GM18909 (cell line): ENCODE measurements at regions not wholly inside any gene's neighbourhood (a gene's known extent, or its start where the extent isn't known, plus 50 kb on each side); places are given as distances from the start of the nearest gene placed in this dataset.
"Not testable (repeated sequence)": the region's sequence is repeated elsewhere in the genome, so short reads cannot be mapped to it uniquely, and the experiment has no call there.

Experiments
- ATAC-seq: cut with Tn5 transposase; IDR thresholded peaks from one replicate; pipeline ENCODE4 v1.9.1; 2021; ENCODE audit warnings: mild to moderate bottlenecking; ENCODE audit not compliant: unreplicated experiment, poor library complexity

DNA sequence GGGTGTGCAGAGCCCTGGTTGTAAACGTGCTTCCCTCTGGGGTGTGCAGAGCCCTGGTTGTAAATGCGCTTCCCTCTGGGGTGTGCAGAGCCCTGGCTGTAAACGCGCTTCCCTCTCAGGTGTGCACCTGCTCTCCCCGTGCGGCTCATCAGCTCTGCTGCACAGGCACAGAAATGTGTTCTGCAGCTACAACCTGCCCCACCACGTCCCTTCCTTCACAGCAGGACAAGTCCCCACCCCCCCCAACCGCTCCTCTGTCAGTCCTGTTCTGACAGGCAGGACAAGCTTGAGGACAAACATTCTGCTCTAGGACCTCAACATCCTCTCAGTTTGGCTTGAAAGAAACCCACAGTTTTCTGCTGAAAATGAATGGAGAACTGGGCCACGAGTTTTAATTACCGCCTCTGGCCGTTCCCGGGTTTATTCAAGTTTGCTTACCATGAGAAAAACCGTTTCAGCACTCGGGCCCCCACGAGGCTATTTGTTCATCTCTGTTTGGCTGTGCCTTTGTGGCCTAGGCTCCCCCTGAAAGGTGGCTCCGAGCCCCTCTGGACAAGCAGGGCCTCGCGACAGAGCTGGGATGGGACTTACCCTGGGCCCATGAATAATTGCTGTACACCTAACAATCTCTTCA is 81.0 kb upstream of the ASB18 start:
- ATAC-seq, result no peak

DNA sequence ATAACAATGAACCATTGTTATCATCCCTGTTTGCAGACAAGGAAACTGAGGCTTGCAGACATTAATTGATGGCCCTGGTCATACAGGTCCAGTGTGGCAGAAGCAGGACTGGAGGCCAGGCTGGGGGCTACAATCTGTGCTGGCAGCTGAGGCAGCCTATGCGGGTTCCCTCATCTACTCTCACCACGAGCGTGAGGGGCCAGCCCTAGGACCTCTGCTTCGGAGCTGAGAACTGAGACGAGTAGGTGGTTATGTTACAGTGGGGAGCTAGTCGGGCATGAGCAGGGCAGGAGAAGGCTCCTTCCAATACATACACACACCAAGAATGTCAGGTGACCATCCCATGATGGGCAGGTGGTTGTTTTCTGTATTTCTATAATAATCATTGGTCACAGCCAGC is 82.2 kb upstream of the ASB18 start:
- ATAC-seq, result no peak

DNA sequence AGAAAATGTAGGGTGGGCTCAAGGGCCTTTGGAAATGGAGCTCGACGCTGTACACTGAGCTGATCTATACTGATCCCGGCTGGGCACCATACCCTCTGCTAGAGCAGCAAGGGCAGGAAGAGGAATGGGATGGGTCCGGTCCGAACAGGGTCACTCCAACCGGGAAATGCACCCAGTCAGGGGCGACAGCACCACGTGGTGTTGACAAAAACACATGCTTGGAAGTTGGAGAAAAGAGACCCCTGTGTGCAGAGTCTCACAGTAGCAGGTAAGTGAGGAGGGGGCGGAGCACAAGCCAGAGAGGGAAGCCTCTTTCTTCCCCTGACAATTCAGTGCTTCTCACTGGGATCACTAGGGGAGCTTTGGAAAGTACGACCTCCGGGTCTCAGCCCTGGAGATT is 84.1 kb upstream of the ASB18 start:
- ATAC-seq, result no peak

DNA sequence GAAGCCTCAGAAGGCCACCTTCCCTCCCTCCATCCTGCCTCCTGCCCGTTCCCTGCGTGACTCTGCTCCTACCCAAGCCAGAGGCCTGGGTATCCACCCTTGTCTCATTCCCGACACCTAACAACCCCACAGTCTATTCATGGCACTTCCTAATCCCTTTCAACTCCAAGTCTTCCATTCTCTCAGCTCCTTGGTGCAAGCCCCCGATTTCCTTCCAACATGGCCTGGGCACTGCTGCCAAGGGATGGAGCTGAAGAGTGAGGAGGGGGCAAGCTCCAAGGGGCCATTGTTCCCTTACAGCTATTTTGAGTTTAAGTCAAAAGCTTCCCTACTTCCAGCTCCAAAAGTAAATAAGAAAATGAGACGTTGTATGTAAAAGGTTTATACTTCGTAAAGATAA is 84.8 kb upstream of the ASB18 start:
- no peak for ATAC-seq

DNA sequence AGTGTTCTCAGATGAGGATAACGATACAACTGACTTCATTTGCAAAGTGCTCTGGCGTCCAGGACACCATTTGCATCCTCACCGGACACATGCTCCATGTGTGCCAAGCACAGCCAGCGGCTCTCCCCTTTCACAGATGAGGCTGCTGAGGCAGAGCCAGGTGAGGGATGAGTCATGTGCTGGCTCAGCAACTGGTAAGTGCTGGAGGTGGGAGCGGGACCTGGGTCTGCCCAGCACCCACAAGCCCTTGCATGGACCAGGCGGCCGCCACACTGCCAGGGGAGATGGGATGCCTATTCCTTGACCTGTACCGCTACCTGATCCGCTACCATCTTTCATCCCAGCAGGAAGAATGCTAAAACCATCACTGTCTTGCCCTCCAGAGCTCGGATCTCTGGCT is 86.2 kb upstream of the ASB18 start:
- no peak for ATAC-seq

DNA sequence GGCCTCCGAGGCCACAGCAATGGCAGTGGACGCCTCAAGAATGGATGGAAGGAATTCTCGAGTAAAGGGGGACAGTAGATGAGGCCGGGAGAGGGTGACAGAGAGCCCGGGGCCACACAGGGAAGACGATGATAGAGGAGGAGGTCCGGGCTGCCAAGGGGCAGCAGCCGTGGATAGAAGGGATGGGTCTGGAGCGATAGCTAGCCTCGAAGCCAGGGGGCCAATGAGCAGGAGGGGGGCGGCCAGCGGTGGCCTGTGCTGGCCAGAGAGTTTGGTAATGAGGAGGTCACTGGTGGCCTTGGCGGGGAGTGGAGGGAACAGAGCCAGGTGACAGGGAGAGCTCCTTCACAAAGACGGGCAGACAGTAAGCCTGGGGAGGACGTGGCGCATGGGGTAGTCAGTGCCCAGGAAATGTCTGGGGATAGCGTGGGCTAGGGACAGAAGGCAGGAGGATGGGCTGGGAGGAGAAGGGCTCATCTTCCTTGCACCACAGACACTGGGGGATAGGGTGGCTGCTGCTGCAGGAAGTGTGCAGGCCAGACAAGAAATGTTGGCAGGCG is 87.8 kb upstream of the ASB18 start:
- ATAC-seq, result no peak

DNA sequence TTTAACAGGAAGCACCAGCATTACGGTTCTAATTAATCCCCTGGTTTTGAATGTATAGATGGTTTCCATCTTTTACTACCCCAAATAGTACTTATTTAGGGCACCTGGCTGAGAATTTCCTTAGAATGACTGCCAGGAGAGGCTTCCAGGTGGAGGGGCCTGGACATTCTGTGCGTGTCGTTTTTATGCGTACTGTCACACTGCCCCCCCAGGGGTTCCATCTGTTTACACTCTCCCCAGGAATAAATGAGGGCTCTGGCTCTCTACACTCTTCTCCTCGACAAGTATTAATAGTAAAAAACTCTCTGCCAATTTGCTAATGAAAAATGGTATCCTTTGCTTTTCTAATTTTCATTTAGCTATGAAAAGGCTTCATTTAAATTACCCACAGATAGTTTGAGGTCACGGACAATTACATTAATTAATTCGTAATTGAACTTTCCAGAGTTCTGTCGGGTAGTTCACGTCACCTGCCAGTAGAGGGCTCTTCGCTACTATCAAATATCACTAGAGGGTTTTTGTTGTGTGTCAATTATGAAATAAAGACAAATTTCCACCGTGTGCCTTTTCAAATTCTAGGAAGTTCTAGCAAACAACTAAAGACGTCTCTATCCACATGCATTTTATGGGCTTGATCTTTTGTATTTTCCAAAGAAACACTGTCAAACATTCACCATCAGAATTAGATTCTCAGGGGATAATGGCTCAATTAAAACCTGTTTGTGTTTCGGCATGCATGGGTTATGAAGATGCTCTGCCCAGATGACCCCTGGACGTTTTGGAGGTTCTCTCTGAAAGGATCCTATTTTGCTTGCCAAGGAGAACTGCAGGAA is 88.8 kb upstream of the ASB18 start:
- ATAC-seq, result no peak

DNA sequence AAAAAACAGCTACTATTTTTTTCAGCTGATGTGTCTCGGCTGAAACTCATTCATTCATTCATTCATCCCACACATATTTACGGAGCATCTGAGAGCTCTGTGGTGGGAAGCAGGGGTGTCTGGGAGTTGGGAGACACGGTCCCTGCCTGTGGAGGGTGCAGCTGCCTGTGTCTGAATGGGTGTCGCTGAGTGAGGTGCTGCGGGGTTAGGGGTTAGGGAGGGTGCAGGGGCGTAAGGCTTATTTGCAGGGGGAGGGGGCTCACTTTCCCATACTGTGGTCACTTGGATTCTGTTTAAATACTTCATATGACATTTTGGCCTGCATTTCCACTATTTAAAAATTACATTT is 89.4 kb upstream of the ASB18 start:
- no peak for ATAC-seq

DNA sequence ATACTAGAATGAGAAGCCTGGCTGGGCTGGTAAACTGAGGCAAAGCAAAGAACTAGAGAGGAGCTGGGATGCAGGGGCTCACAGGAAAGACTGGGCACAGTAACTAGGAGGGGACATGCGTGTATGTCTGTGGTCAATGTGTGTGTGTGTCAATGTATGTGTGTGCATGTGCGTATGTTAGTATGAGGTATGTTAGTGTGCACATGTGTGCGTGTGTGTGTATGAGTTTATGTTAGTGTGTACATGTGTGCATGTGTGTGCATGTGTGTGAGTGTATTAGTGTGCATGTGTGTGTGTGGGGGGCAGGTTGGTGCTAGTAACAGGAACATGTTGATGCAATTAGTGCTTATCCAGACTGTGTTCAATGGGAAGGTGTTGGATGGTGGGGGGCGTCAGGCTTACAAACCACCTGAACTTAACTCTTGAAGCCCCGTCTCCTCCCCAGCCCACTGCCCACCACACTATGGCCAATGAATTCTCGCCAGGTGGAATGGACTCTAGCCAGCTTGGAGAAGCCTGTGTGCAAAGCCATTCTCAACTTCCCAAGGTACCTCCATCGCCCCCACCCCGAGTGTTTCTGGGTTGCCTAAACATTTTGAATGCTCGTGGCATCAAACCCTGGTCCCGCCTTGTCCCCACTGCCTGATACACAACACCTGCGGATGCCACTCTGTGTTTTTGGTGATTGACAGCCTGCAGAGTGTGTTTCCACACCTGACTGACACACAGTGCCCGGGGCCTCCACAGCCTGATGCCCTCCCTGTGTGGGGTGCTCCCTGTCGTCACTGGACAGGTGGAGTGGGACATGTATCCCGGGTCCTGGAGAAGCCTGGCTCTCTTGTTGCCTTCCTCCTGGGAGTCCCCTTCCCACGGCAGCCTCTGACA is 90.1 kb upstream of the ASB18 start:
- no peak for ATAC-seq

DNA sequence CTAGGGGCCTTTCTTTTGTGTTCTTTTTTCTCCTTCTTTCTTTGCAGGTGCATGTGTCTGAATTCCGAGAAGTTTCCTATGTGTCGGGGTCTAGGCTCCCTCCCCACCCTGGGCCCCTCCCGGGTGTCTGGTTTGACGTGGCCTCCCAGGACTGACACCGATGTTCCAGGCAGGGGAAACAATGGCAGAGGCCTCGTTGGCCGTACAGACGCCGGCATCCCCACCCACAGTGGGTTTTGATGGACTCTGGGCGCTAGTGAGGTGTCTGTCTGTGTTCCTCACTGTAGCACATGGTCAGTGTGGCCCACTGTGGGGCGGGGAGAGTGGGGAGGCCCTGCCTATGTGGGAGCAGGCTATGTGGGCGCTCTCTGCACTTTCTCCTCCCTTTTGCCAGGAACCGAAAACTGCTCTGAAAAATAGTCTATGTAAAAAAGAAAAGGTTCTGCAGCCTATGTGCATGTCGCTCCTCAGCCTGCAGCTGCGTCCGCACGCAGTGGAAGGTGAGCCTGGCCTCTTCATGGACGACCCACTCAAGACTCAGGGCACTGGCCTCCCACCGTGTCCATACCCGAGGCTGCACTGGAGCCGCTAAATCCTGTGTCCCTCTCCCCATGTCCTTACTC is 90.9 kb upstream of the ASB18 start:
- no peak for ATAC-seq

DNA sequence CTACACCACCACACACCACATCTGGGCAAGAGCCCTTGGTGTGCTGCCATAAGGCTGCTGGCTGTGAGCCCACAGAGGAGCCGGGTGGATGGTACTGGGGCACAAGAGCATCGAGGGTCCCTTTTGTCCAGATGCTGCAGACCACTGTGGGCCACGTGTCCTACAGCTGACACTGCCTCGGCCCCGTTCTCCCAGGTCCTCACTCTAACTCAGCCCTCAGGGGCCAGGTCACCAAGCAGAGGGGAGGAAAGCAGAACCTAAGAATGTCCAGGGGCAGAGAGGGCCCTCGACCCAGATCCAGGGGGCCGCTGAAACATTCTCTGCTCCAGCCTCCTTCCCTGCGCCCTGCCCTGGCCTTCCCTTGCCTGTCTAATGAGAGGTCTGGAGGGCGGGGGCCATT is 91.7 kb upstream of the ASB18 start:
- ATAC-seq, result no peak

DNA sequence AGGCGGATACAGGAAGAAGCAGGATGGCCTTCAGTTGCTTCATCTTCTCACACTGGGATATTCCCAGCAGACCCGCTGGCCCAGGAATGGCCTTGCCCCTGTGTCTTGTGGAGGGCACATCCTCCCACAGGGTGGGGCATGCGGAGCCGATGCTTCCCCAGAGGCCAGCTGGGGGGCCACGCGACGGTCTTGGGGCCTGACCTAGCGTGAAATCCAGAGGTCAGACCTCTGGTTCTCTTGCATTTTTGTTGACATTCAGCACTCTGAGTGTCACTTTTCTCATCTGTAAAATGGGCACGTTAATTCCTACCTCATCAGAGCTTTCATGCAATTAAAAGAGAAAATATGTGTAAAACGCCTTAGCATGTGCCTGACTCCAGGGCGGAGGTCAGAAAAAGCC is 92.1 kb upstream of the ASB18 start:
- not testable (repeated sequence) for ATAC-seq

DNA sequence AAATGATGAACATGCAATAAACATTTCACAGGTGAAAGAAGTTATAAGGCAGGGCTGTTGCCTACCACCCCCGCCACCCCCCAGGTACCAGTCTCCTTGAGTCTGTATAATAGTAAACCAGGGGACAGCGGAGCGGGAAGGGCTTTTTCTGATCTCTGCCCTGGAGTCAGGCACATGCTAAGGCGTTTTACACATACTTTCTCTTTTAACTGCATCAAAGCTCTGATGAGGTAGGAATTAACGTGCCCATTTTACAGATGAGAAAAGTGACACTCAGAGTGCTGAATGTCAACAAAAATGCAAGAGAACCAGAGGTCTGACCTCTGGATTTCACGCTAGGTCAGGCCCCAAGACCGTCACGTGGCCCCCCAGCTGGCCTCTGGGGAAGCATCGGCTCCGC is 94.3 kb upstream of the ASB18 start:
- ATAC-seq, result not testable (repeated sequence)

DNA sequence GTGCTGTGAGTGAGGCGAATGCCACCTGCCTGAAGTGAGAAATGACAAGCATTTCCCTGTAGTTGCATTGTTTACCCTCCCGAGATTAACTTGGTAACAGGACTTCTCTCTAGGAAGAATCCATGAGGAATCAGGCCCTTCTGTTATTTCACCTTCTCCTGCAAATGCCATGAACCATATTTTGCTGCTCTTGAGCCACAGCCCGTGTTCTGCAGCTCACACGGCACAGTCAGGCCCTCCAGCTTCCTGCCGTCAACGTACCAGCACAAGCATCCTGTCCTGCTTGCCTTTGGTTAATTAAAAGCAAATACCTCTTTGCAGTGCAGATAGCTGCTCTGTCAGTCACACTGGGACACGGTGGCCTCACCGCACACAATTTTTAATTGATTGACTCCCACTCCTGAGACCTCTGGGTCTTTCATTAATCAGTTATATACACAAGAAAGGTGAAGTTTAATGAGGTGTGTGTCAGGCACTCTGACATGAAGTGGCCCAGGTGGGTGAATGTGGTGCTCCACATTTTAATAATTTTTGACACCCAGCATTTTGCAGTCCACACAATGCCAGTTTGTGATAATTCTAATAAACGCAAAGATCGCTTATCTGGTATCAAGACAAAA is 95.3 kb upstream of the ASB18 start:
- no peak for ATAC-seq

DNA sequence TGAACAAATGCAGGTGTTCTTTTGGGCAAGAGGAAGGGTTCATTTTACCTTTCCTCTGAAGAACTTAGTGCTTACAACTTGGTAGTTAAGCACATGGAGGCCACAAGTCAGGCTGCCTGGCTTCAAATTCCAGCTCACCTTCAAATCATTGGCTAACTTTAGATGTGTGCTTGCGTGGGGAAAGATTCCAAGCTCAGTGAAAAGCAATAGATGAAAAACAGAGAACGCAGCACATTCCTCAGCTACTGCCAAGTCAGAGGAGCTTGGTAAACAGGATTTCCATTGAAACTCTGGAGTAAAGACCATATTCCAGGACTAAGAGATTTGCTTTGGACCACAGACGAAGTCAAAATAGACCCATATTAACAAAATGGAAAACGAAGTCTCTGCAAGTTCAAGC is 96.3 kb upstream of the ASB18 start:
- ATAC-seq, result no peak

DNA sequence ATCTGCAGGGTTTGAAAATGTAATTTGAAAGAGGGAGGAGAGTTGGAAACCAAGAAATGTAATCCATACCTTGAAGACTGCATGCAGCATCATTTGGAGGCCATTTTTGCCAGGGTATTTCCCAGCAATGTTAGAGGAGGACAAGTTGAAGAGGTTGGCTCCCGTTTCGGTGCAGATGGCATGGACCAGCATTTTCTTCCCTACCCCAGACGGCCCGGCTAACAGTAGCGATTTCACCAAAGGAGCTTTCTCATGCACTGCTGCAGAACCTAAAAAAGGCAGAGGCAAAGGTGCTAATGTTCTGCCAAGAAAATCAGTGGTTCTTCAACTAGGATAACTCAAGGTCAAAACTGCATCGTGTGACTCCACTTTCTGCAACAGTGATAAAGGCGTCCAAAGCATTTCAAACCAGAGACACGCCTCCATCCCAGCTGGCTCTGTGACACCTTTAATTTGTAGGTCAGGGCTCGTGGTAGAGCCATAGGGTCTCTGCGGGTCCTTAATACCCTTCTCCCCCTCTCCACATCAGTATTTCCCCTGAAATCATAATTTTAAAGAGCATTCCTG is 99.6 kb upstream of the ASB18 start:
- ATAC-seq, result no peak

DNA sequence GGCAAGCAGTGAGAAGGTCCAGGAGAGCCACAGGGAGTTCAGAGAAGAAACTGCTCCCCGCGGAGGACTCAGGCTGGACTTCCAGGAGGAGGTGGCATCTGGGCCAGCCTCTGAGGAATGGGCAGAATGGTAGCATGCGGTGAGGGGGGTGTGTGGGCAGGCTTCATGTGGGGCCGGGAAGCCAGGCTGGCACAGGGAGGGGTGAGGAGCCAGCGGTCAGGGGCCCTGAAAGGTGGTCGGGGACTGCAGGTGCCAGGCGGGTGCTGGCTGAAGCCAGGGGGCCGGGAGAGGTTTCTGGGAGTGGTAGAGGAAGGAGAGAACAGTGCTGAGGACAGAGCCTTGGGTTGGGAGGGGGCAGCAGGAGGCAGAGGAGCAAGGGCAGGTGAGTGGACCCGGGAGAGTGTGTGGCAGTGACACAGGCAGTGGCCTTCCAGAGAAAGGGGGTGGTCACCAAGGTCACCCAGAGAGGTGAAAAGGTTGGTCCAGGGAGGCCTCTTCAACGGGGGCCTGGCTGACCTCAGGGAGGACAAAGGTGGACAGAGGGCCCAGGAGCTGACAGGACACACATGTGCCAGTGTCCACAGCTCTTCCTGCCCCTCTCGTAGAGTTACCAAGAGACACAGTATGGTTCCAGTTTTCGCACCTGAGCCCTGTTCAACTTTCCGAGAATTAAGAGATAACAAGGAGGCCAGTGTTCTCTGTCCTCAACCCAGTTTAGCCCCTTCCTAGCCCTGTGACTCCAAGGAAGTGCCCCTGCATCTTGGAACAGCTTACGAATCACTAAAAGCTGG is 101.2 kb upstream of the ASB18 start:
- no peak for ATAC-seq

DNA sequence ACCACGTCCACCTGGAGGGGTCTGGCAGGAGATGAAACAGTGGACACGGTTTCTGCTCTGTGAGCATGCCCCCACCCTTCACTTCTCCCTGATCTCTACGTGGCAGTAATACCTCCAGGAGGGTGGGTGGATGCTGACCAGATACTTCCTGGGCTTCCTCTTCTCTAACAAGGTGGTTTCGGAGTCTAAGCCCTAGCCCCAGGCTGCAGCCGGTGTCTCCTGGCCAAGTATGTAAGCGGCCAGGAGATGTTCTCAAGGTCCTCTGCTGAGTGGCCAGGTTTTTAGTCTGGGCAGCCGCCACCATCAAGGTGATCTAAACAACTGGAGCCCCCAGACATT is 101.8 kb upstream of the ASB18 start:
- ATAC-seq, result no peak

DNA sequence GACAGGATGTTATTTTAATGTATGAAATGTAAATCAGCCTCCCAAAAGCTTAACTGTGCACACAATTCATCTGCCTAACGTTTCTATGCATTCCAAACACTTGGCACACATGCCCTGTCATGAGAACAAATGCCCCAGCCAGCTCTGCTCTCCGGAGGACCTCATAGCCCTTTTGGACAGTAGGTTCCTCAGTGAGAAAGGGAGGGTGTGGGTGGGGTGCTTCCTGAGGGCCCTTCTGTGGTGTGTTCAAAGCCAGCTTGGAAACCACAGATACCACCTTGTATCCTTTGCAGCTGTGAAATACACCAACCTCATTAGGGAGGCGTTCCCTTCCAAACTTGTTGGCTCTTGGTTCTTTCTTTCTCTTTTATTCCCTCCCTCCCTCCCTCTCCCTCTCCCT is 102.2 kb upstream of the ASB18 start:
- ATAC-seq, result peak; percentile 54
